Hepatocyte (in vitro differentiated cells): ENCODE measurements at regions not wholly inside any gene's neighbourhood (a gene's known extent, or its start where the extent isn't known, plus 50 kb on each side); places are given as distances from the start of the nearest gene placed in this dataset.

Experiments
- DNase-seq: peaks from one replicate; pipeline ENCODE4 v3.0.0-alpha.2; 2016; ENCODE audit warnings: low spot score
- H2AFZ ChIP-seq: fragments of 200-600 bp; sonication (generic); 2 replicates; pipeline ENCODE4 v1.6.0; 2016; ENCODE audit warnings: antibody characterized with exemption, mild to moderate bottlenecking
- H3K27ac ChIP-seq: fragments of 200-600 bp; sonication (generic); 2 replicates; pipeline ENCODE4 v1.5.1; 2016; ENCODE audit warnings: mild to moderate bottlenecking
- H3K27me3 ChIP-seq: fragments of 200-600 bp; sonication (generic); 2 replicates; pipeline ENCODE4 v1.6.1; 2016
- H3K36me3 ChIP-seq: fragments of 200-600 bp; sonication (generic); replicated peaks from 2 replicates; pipeline ENCODE4 v1.5.1; 2016; ENCODE audit warnings: low read depth; ENCODE audit not compliant: insufficient read depth
- H3K4me1 ChIP-seq: fragments of 200-600 bp; sonication (generic); 2 replicates; pipeline ENCODE4 v1.5.1; 2016; ENCODE audit warnings: mild to moderate bottlenecking, moderate library complexity; ENCODE audit not compliant: insufficient read depth
- H3K4me2 ChIP-seq: fragments of 200-600 bp; sonication (generic); 2 replicates; pipeline ENCODE4 v1.6.0; 2016
- H3K4me3 ChIP-seq: fragments of 200-600 bp; sonication (generic); 2 replicates; pipeline ENCODE4 v1.5.1; 2016; ENCODE audit warnings: mild to moderate bottlenecking
- H3K79me2 ChIP-seq: fragments of 200-600 bp; sonication (generic); 2 replicates; pipeline ENCODE4 v1.6.0; 2017; ENCODE audit warnings: mild to moderate bottlenecking
- H3K9me2 ChIP-seq: fragments of 200-600 bp; sonication (generic); replicated peaks from 2 replicates; pipeline ENCODE4 v1.6.0; 2017; ENCODE audit warnings: mild to moderate bottlenecking; ENCODE audit not compliant: insufficient read depth
- H3K9me3 ChIP-seq: fragments of 200-600 bp; sonication (generic); 2 replicates; pipeline ENCODE4 v1.5.1; 2016; ENCODE audit warnings: low read depth, mild to moderate bottlenecking
- H4K20me1 ChIP-seq: fragments of 200-600 bp; sonication (generic); 2 replicates; pipeline ENCODE4 v1.6.0; 2016; ENCODE audit warnings: mild to moderate bottlenecking; ENCODE audit not compliant: insufficient read depth, poor library complexity, severe bottlenecking
- CTCF ChIP-seq: fragments of 200-600 bp; sonication (generic); IDR thresholded peaks from 2 replicates; pipeline ENCODE4 v1.5.1; 2016; ENCODE audit warnings: antibody characterized with exemption, mild to moderate bottlenecking; ENCODE audit not compliant: poor library complexity
- EZH2 ChIP-seq: fragments of 200-600 bp; sonication (generic); IDR thresholded peaks from 2 replicates; pipeline ENCODE4 v1.6.1; 2016; ENCODE audit warnings: antibody characterized with exemption, mild to moderate bottlenecking, borderline replicate concordance
- EZH2phosphoT487 ChIP-seq: fragments of 200-600 bp; sonication (generic); IDR thresholded peaks from one replicate; pipeline ENCODE4 v1.6.1; 2018; ENCODE audit warnings: antibody characterized with exemption, mild to moderate bottlenecking, low read depth, moderate library complexity; ENCODE audit not compliant: unreplicated experiment, severe bottlenecking
- WGBS: methylation state at CpG from one replicate; pipeline ENCODE4 v1.1.6; 2016; ENCODE audit warnings: low lambda C conversion rate; ENCODE audit errors: missing lambda C conversion rate; 5-methylcytosine and 5-hydroxymethylcytosine counted together

GRCh38 chr1:234852659-234853058, 242.7 kb upstream of the IRF2BP2 start:
- no peak overlapping the region for H2AFZ ChIP-seq

GRCh38 chr1:234851450-234852438, 241.8 kb upstream of the IRF2BP2 start:
- 66% methylated on average over 9 of the region's 9 CpGs for WGBS
- Histone ChIP-seq H3K27ac (peak overlapping the region; percentile 35), H2AFZ (no peak overlapping the region)

More at GRCh38 chr1:234852659-234853058, 242.7 kb upstream of the IRF2BP2 start:
- no peaks in the 10 kb centered on the region for H3K9me3 ChIP-seq
- H3K4me2 ChIP-seq = no peak overlapping the region
- TF ChIP-seq CTCF (no peak), EZH2phosphoT487 (no peak), EZH2 (no peak)
- H3K27ac ChIP-seq = peak overlapping the region; percentile 35
- no peaks in the 10 kb centered on the region for H3K9me2 ChIP-seq
- H4K20me1 ChIP-seq = no peaks in the 10 kb centered on the region
- H3K79me2 ChIP-seq = no peaks in the 10 kb centered on the region
- peaks cover 6% of the 10 kb centered on the region for H3K4me1 ChIP-seq
- H3K36me3 ChIP-seq = no peaks in the 10 kb centered on the region
- no peak overlapping the region for H3K4me3 ChIP-seq
- 85% methylated on average over 3 of the region's 3 CpGs for WGBS
- no peaks in the 10 kb centered on the region for H3K27me3 ChIP-seq
- DNase-seq = no peak

GRCh38 chr1:234849832-234850231, 239.9 kb upstream of the IRF2BP2 start:
- Histone ChIP-seq H3K27me3 (no peaks in the 10 kb centered on the region), H3K79me2 (no peaks in the 10 kb centered on the region), H3K27ac (peak overlapping the region; percentile 62), H3K4me3 (no peak overlapping the region), H3K36me3 (no peaks in the 10 kb centered on the region), H3K9me3 (no peaks in the 10 kb centered on the region), H2AFZ (no peak overlapping the region), H3K9me2 (no peaks in the 10 kb centered on the region), H4K20me1 (no peaks in the 10 kb centered on the region), H3K4me2 (no peak overlapping the region), H3K4me1 (peaks cover 6% of the 10 kb centered on the region)
- 87% methylated on average over 8 of the region's 8 CpGs for WGBS
- no peak for DNase-seq
- TF ChIP-seq EZH2 (no peak), EZH2phosphoT487 (no peak), CTCF (no peak)

More at GRCh38 chr1:234851450-234852438, 241.8 kb upstream of the IRF2BP2 start:
- DNase-seq = no peak
- peaks cover 6% of the 10 kb centered on the region for H3K4me1 ChIP-seq
- peak overlapping the region; percentile 6 for H3K4me2 ChIP-seq
- no peaks in the 10 kb centered on the region for H3K9me3 ChIP-seq
- H3K27me3 ChIP-seq = no peaks in the 10 kb centered on the region
- no peaks in the 10 kb centered on the region for H3K9me2 ChIP-seq
- no peaks in the 10 kb centered on the region for H3K36me3 ChIP-seq
- no peaks in the 10 kb centered on the region for H4K20me1 ChIP-seq
- no peak overlapping the region for H3K4me3 ChIP-seq
- TF ChIP-seq CTCF = no peak
- TF ChIP-seq EZH2 = no peak
- TF ChIP-seq EZH2phosphoT487 = no peak
- H3K79me2 ChIP-seq = no peaks in the 10 kb centered on the region
